LNCaP clone FGC (cell line): ENCODE measurements at regions not wholly inside any gene's neighbourhood (a gene's known extent, or its start where the extent isn't known, plus 50 kb on each side); places are given as distances from the start of the nearest gene placed in this dataset.

Experiments used
- DNase-seq: peaks from one replicate; pipeline ENCODE4 v3.0.0-alpha.2; 2011; ENCODE audit warnings: low read depth
- H3K4me3 ChIP-seq: 2 replicates; pipeline ENCODE4 v1.5.1; 2011; ENCODE audit warnings: mild to moderate bottlenecking, low read depth, low read length, control low read depth
- TF ChIP-seq, protein P1 (sequence below): IDR thresholded peaks from 2 replicates; pipeline ENCODE4 v1.5.1; 2012; ENCODE audit warnings: mild to moderate bottlenecking; ENCODE audit not compliant: control insufficient read depth, insufficient read depth; ENCODE audit errors: extremely low read depth

DNA sequence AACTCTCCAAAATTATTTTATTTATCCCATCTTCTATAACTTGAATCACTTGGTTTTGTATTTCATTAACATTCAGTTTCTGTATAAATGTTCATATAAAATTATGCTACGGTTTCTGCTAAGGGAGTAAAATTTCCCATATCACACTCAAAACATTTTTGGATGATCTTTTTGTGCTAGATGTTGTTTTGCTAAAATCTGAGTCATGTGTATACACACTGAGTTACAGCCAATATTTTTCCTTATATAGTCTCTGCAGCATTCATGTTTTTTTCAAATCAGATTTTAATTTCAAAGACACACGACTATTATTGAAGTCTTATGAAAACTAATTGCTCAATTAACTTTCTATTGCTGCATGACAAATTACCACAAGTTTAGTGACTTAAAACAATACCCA, 54.3 kb upstream of the SLC2A12 start:
- DNase-seq, result no peak
- no peak overlapping the region for H3K4me3 ChIP-seq
- TF ChIP-seq, protein P1, sequence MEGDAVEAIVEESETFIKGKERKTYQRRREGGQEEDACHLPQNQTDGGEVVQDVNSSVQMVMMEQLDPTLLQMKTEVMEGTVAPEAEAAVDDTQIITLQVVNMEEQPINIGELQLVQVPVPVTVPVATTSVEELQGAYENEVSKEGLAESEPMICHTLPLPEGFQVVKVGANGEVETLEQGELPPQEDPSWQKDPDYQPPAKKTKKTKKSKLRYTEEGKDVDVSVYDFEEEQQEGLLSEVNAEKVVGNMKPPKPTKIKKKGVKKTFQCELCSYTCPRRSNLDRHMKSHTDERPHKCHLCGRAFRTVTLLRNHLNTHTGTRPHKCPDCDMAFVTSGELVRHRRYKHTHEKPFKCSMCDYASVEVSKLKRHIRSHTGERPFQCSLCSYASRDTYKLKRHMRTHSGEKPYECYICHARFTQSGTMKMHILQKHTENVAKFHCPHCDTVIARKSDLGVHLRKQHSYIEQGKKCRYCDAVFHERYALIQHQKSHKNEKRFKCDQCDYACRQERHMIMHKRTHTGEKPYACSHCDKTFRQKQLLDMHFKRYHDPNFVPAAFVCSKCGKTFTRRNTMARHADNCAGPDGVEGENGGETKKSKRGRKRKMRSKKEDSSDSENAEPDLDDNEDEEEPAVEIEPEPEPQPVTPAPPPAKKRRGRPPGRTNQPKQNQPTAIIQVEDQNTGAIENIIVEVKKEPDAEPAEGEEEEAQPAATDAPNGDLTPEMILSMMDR, result no peak

DNA sequence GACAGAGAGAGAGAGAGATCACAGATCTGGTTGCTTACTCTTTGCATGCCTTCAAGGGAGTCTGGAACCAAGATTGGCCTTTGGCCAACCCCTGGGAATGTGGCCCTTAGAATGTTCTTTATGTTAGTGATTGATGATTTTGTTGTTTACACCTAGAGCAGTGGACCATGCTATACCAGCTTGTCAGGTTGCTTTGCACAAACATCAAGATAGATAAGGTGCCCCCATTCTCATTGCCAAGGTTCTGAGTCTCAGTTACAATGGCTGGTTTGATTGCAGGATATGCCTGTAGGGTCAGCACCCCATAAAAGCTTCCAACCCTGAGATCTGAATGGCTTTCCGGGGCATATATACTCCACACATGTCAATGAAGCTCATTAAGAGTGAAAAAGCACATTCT, 53.5 kb upstream of the SLC2A12 start:
- H3K4me3 ChIP-seq, result no peak overlapping the region
- DNase-seq, result no peak
- TF ChIP-seq, protein P1, result no peak

DNA sequence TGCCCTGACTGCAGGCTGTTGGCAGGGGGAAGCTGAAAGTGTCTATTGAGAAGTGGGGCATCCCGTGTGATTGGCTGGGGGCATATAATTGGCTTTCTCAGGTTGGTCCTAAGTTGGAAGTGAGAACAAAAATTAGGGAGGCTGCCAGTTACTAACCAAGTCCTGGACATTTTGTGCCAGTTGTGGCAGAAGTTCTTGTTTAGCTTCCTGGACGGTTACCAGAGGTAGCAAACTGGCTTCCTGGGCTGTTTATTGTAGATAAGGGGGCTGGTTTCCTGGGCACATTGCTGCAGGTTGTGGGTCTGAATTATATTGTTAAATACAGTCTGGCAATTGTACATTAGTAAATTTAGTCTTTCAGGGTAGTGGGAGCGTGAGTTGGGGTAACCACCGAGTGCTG, 50.6 kb upstream of the SLC2A12 start:
- TF ChIP-seq, protein P1, result no peak
- no peak for DNase-seq
- H3K4me3 ChIP-seq, result no peak overlapping the region
